ENCODE measurements at regions not wholly inside any gene's neighbourhood (a gene's known extent, or its start where the extent isn't known, plus 50 kb on each side); places are given as distances from the start of the nearest gene placed in this dataset.

DNA sequence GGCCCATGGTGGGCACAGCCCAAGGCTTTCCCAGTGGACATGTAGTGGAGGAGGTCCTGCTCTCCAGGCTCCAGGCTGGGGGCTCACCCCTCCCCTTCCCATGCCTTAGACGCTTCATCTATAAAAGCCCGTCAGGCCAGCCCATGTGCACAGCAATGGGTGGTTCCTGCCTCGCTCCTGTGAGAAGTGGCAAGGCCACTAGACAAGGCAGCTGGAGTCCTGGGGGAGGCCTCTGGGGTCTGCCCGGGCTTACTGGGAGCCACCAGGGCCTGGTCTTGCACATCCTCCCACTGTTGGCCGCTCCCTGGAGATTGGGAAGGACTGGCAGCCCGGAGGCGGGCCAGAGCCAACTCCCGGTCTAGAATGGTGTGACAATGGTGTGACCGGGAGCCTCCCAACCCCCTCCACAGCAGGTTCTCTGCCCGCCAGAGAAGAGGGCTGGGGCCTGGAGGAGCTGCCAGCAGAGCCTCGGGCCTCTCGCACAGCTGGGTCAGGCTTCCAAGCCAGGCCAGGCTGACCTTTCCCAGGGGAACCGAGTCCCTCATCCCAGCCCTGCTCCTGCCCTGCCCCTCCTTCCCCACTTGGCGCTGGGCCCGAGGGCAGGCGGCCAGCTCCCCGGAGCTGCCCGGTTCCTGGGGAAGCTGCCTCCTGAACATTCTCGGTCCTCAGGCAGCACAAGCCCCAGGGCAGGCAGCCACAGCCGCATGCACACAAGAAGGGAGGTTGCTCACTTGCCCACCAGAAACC, 97.9 kb downstream of the RFLNA start:
- in situ Hi-C loops (cut with MboI; ENCODE audit: low pct_unique_long_range_greater_than_20kb, low sequenced_read_pairs, unreplicated experiment): no loop called here
- TF ChIP-seq, protein P1, sequence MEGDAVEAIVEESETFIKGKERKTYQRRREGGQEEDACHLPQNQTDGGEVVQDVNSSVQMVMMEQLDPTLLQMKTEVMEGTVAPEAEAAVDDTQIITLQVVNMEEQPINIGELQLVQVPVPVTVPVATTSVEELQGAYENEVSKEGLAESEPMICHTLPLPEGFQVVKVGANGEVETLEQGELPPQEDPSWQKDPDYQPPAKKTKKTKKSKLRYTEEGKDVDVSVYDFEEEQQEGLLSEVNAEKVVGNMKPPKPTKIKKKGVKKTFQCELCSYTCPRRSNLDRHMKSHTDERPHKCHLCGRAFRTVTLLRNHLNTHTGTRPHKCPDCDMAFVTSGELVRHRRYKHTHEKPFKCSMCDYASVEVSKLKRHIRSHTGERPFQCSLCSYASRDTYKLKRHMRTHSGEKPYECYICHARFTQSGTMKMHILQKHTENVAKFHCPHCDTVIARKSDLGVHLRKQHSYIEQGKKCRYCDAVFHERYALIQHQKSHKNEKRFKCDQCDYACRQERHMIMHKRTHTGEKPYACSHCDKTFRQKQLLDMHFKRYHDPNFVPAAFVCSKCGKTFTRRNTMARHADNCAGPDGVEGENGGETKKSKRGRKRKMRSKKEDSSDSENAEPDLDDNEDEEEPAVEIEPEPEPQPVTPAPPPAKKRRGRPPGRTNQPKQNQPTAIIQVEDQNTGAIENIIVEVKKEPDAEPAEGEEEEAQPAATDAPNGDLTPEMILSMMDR (IDR thresholded peaks at IDR 0.05; ENCODE audit: extremely low read depth, insufficient read depth, missing control alignments): no peak
- no peak for DNase-seq (ENCODE audit: low spot score)

DNA sequence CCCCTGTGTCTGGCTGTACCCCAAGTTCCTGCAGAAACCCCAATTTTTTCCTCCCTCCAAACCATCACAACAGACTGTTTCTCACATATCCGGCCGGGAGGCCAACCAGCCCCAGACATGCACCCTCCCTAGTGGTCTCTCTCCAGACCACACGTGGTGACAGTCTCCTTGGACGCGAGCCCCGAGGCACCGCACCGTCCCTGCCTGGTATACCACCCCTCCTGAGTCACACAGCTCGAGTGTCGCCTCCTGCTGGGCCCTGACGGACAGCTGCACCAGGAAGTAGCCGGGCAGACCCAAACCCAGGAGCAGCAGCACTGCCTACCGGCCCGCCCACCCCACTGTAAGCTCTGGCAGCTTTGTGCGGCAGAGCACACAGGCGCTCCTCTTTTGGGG, 97.4 kb downstream of the RFLNA start:
- TF ChIP-seq, protein P1 (IDR thresholded peaks at IDR 0.05; ENCODE audit: extremely low read depth, insufficient read depth, missing control alignments): no peak
- in situ Hi-C loops (cut with MboI; ENCODE audit: low pct_unique_long_range_greater_than_20kb, low sequenced_read_pairs, unreplicated experiment): no loop called here
- DNase-seq (ENCODE audit: low spot score): peak; percentile 51

DNA sequence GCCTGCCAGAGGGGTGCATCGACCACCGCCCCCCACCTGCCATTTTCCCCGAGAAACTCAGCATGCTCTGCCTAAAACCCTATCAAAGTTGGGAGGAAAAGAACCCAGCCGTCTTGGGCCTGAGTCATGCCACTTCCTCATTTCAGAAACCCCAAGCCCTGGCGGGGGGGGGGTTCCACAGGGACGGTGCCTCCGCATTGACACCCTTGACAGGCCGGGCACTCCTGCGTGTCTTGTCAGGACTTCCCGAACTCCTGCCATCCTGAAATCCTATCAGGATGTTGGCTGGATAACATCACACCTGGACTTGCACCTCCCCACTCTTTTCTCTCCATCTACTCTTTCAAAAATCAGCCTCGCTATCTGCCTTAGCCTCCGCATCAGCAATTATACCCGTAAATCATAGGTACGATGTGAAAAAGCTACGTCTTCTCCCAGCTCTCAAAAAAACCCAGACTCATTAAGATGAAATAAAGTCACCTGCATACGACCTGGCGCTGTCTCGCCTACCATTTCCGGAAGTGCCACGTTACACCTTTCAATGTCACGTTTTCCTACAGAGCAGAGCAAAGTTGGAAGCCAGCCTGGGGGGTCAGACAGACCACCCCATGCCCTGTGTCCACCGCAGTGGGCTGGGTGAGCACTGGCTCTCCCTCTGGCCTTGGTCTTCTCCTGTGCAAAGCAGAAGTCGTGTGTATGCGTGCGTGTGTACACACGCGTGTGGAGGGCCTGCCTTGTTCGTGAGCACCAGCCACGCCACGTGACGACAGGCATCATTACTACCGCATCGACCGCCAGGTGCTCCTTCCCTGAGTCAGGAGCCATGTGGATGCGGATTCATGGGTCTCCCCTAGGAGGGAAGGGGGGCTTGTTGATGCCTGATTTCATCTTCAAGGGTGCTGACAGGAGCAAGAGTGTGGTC, 96.7 kb downstream of the RFLNA start:
- peak; percentile 86 for DNase-seq (ENCODE audit: low spot score)
- in situ Hi-C loops (cut with MboI; ENCODE audit: low pct_unique_long_range_greater_than_20kb, low sequenced_read_pairs, unreplicated experiment): no loop called here
- TF ChIP-seq, protein P1 (IDR thresholded peaks at IDR 0.05; ENCODE audit: extremely low read depth, insufficient read depth, missing control alignments): no peak

DNA sequence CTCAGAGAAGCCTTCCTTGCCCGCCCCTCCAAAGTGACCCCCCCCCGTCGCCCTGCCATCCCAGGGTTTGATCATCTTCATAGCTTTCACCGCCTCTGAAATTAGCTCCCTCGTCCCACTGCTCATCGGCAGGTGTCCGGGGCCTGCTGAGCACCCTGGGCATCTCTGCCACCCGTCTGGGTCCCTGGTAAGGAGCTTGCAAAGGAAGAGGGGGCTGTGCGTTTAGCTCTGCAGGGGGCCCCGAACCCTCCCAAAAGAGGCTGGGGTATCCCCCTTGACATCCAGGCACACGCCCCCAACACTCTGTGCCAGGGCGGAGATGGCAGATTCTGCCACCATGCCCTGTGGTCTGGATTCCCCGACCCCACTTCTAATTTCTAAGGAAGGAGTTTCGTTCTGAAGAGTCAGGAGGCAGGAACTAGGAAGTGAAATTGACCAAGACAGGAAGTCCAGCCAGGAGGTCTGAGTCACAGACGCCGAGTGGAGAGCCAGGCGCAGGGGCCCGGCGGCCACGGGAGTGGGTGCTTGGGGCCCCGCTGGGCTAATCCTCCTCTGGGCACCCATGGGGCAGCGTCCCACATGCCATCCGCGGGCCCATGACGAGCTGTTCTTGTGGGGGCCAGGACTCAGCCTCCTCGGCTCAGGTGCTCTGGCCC, 95.7 kb downstream of the RFLNA start:
- TF ChIP-seq, protein P1 (IDR thresholded peaks at IDR 0.05; ENCODE audit: extremely low read depth, insufficient read depth, missing control alignments): no peak
- in situ Hi-C loops (cut with MboI; ENCODE audit: low pct_unique_long_range_greater_than_20kb, low sequenced_read_pairs, unreplicated experiment): no loop called here
- peak; percentile 69 for DNase-seq (ENCODE audit: low spot score)

DNA sequence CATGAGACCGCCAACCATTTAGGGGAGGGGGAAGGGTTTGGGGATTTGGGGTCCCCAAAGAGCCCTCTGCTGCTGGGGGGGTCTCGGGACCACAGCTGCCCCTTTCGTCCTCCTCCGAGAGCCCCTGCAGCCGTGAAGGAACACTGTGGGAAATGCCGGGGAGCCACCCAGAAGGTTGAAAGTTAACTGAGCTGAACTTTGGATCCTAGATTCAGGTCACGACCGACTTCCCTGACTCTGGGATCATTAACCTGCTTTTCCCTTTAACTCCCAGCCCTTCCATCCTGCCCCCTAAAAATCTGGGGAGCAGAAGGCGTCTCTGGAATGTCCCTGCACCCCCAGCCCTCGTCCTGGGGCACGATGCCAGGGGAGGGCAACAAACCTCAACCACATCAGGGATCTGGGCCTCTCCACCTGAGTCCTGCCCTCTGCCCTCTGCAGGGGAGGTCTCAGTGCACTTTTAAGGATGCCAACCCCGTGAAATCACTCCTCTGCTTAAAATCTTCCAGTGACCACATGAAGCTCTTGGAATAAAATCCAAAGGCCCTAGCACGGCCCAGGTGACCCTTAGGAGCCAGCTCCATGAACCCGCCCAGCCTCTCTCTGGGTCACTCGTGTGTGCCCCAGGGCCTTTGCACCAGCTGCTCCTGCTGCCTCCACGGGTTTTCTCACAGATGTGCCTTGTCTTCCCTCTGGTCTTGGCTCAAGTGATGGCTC, 95.0 kb downstream of the RFLNA start:
- TF ChIP-seq, protein P1 (IDR thresholded peaks at IDR 0.05; ENCODE audit: extremely low read depth, insufficient read depth, missing control alignments): no peak
- no peak for DNase-seq (ENCODE audit: low spot score)
- in situ Hi-C loops (cut with MboI; ENCODE audit: low pct_unique_long_range_greater_than_20kb, low sequenced_read_pairs, unreplicated experiment): no loop called here

Data from GM13977 (cell line).